K562 (cell line): ENCODE measurements at regions not wholly inside any gene's neighbourhood (a gene's known extent, or its start where the extent isn't known, plus 50 kb on each side); places are given as distances from the start of the nearest gene placed in this dataset.

Experiments used
- ATF7 ChIP-seq: fragments of 450-650 bp; IDR thresholded peaks from 2 replicates; pipeline ENCODE4 v1.7.1; 2014; ENCODE audit warnings: mild to moderate bottlenecking, moderate library complexity
- BCOR ChIP-seq: fragments of 450-650 bp; IDR thresholded peaks from 2 replicates; pipeline ENCODE4 v1.6.1; 2016
- BMI1 ChIP-seq: fragments of 150-350 bp; IDR thresholded peaks from 2 replicates; pipeline ENCODE4 v1.6.1; 2014; ENCODE audit warnings: low read length
- CC2D1A ChIP-seq: fragments of 450-650 bp; IDR thresholded peaks from 2 replicates; pipeline ENCODE4 v1.6.1; 2017; ENCODE audit warnings: mild to moderate bottlenecking
- HNRNPUL1 ChIP-seq: fragments of 200-400 bp; formaldehyde crosslinking; IDR thresholded peaks from 2 replicates; pipeline ENCODE4 v1.6.1; 2017; ENCODE audit warnings: low read length
- JUND ChIP-seq, 2 experiments: IDR thresholded peaks; 2 replicates in 1 of 2; 3 replicates in 1 of 2; pipeline ENCODE4 v1.6.1; 2011; ENCODE audit warnings: borderline replicate concordance in 2 of 2, low read depth in 2 of 2, low read length in 2 of 2, improper control_type of control experiment in 1 of 2, missing biosample characterization in 1 of 2, missing genetic modification characterization in 1 of 2, missing genetic modification reagents in 1 of 2
- MCM2 ChIP-seq: fragments of 450-650 bp; IDR thresholded peaks from 2 replicates; pipeline ENCODE4 v1.6.1; 2017; ENCODE audit warnings: low read depth, mild to moderate bottlenecking
- MED1 ChIP-seq: sonication (generic); formaldehyde crosslinking; IDR thresholded peaks from 2 replicates; pipeline ENCODE4 v1.8.1; 2023; ENCODE audit warnings: missing genetic modification reagents, borderline replicate concordance
- MTA2 ChIP-seq: fragments of 450-650 bp; IDR thresholded peaks from 2 replicates; pipeline ENCODE4 v1.6.1; 2016; ENCODE audit warnings: low read depth
- NCOA1 ChIP-seq: fragments of 450-650 bp; IDR thresholded peaks from 2 replicates; pipeline ENCODE4 v1.6.1; 2016; ENCODE audit warnings: low read depth
- NFE2 ChIP-seq: IDR thresholded peaks from 2 replicates; pipeline ENCODE4 v1.6.1; 2014; ENCODE audit warnings: antibody characterized with exemption, low read depth
- PHF20 ChIP-seq: fragments of 450-650 bp; IDR thresholded peaks from 2 replicates; pipeline ENCODE4 v1.6.1; 2018; ENCODE audit not compliant: partially characterized antibody
- SPI1 ChIP-seq: IDR thresholded peaks from 2 replicates; pipeline ENCODE4 v1.6.1; 2011; ENCODE audit warnings: low read depth, low read length, control low read depth, borderline replicate concordance
- SRF ChIP-seq, 2 experiments: fragments of 250-450, 450-650 bp in 1 of 2; sonication (Bioruptor Pico) in 1 of 2; sonication (generic) in 1 of 2; formaldehyde crosslinking; IDR thresholded peaks; 2 replicates each; pipeline versions ENCODE4 v1.5.0 to v1.5.1; 2020 to 2022; ENCODE audit warnings: mild to moderate bottlenecking in 1 of 2, missing genetic modification reagents in 1 of 2
- TAF7 ChIP-seq: fragments of 450-650 bp; IDR thresholded peaks from 2 replicates; pipeline ENCODE4 v1.6.1; 2016; ENCODE audit warnings: missing genetic modification characterization, missing compliant biosample characterization
- TF ChIP-seq, protein P1 (sequence below): fragments of 450-650 bp; IDR thresholded peaks from 2 replicates; pipeline ENCODE4 v1.6.1; 2016; ENCODE audit warnings: missing biosample characterization, missing genetic modification characterization
- TF ChIP-seq, protein P2 (sequence below): fragments of 250-450 bp; sonication (Bioruptor Pico); IDR thresholded peaks from 2 replicates; pipeline ENCODE4 v1.5.0; 2020; ENCODE audit warnings: mild to moderate bottlenecking
- TF ChIP-seq, protein P3 (sequence below): fragments of 200-400 bp; formaldehyde crosslinking; IDR thresholded peaks from 2 replicates; pipeline ENCODE4 v1.6.1; 2017; ENCODE audit warnings: mild to moderate bottlenecking, low read depth, low read length, moderate library complexity
- TF ChIP-seq, protein P4 (sequence below): fragments of 450-650 bp; formaldehyde crosslinking; IDR thresholded peaks from 2 replicates; pipeline ENCODE4 v1.4.0; 2020; ENCODE audit warnings: mild to moderate bottlenecking, moderate library complexity

DNA sequence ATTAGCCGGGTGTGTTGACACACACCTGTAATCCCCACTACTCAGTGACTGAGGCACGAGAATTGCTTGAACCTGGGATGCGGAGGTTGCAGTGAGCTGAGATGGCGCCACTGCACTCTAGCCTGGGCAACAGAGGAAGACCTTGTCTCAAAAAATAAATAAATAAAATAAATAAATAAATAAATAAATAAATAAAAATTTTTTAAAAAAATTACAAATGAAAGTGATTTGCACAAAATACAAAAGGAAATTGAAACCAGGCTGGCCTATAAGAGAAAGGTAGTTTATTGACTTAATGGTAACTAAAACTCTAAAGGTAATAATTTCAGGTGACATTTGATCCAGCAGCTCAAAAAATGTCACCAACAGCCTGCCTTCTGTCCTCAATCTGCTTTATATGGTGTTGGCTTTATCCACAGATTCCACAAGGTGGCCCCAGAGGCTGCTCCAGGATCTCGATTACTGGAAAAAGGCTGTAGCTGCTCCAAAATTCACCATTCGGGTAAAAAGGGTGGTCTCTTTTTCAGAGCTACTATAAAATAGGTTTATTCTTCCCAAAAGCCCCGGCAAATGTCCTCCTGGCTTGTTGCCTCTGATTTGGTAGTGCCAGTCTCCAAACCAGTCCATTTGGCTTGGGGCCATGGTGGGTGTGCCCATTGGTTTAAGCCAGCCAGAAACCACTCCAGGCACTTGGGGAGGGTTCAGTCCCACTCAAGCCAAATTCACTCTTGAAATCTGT is 61.4 kb upstream of the TRIM2 start (continued):
- TF ChIP-seq, protein P1, sequence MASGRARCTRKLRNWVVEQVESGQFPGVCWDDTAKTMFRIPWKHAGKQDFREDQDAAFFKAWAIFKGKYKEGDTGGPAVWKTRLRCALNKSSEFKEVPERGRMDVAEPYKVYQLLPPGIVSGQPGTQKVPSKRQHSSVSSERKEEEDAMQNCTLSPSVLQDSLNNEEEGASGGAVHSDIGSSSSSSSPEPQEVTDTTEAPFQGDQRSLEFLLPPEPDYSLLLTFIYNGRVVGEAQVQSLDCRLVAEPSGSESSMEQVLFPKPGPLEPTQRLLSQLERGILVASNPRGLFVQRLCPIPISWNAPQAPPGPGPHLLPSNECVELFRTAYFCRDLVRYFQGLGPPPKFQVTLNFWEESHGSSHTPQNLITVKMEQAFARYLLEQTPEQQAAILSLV, result no peak
- TF ChIP-seq NFE2 (no peak), MCM2 (no peak), MED1 (CRISPR knock-in tag) (no peak), BMI1 (no peak), BCOR (no peak), HNRNPUL1 (no peak), CC2D1A (0 out of 2 replicates have a peak, but pooled peaks have one; percentile 16), SRF (CRISPR knock-in tag; IDR thresholded peaks at IDR 0.05) (peak in 1 of 2 experiments; percentile 88; a peak in 2 of 4 replicates), NCOA1 (no peak), PHF20 (no peak), SPI1 (no peak), JUND (IDR thresholded peaks at IDR 0.05; ENCODE audit: borderline replicate concordance, low read depth, low read length) (peak; percentile 28; the same call in 1 of the 2 replicates), JUND (tag; IDR thresholded peaks at IDR 0.05; ENCODE audit: borderline replicate concordance, low read depth, low read length) (no peak), TAF7 (no peak), ATF7 (no peak), MTA2 (no peak)
- TF ChIP-seq, protein P2, sequence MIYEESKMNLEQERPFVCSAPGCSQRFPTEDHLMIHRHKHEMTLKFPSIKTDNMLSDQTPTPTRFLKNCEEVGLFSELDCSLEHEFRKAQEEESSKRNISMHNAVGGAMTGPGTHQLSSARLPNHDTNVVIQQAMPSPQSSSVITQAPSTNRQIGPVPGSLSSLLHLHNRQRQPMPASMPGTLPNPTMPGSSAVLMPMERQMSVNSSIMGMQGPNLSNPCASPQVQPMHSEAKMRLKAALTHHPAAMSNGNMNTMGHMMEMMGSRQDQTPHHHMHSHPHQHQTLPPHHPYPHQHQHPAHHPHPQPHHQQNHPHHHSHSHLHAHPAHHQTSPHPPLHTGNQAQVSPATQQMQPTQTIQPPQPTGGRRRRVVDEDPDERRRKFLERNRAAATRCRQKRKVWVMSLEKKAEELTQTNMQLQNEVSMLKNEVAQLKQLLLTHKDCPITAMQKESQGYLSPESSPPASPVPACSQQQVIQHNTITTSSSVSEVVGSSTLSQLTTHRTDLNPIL (CRISPR knock-in tag), result no peak
- TF ChIP-seq, protein P3, sequence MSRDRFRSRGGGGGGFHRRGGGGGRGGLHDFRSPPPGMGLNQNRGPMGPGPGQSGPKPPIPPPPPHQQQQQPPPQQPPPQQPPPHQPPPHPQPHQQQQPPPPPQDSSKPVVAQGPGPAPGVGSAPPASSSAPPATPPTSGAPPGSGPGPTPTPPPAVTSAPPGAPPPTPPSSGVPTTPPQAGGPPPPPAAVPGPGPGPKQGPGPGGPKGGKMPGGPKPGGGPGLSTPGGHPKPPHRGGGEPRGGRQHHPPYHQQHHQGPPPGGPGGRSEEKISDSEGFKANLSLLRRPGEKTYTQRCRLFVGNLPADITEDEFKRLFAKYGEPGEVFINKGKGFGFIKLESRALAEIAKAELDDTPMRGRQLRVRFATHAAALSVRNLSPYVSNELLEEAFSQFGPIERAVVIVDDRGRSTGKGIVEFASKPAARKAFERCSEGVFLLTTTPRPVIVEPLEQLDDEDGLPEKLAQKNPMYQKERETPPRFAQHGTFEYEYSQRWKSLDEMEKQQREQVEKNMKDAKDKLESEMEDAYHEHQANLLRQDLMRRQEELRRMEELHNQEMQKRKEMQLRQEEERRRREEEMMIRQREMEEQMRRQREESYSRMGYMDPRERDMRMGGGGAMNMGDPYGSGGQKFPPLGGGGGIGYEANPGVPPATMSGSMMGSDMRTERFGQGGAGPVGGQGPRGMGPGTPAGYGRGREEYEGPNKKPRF, result no peak
- TF ChIP-seq, protein P4, sequence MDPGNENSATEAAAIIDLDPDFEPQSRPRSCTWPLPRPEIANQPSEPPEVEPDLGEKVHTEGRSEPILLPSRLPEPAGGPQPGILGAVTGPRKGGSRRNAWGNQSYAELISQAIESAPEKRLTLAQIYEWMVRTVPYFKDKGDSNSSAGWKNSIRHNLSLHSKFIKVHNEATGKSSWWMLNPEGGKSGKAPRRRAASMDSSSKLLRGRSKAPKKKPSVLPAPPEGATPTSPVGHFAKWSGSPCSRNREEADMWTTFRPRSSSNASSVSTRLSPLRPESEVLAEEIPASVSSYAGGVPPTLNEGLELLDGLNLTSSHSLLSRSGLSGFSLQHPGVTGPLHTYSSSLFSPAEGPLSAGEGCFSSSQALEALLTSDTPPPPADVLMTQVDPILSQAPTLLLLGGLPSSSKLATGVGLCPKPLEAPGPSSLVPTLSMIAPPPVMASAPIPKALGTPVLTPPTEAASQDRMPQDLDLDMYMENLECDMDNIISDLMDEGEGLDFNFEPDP (CRISPR knock-in tag), result no peak
